ENCODE measurements at regions not wholly inside any gene's neighbourhood (a gene's known extent, or its start where the extent isn't known, plus 50 kb on each side); places are given as distances from the start of the nearest gene placed in this dataset.

GRCh38 chr15:29208836-29209235 lies 60.8 kb downstream of the NSMCE3 start:
- DNase-seq: no peak

- peak; percentile 74 to 76 for DNase-seq
Observed at GRCh38 chr15:29208352-29208751, 61.3 kb downstream of the NSMCE3 start.

- DNase-seq: no peak
Observed at GRCh38 chr15:29207758-29208108, 61.9 kb downstream of the NSMCE3 start.

- no peak for DNase-seq
Observed at GRCh38 chr15:29207027-29207757, 62.4 kb downstream of the NSMCE3 start.

GRCh38 chr15:29205186-29205585 lies 64.4 kb downstream of the NSMCE3 start:
- DNase-seq: no peak

GRCh38 chr15:29204369-29204755 lies 65.3 kb downstream of the NSMCE3 start:
- no peak for DNase-seq

- DNase-seq: no peak
Observed at GRCh38 chr15:29203718-29204368, 65.8 kb downstream of the NSMCE3 start.

GRCh38 chr15:29196722-29197121 lies 72.9 kb downstream of the NSMCE3 start:
- no peak for DNase-seq

- no peak for DNase-seq
Observed at GRCh38 chr15:29196290-29196689, 73.3 kb downstream of the NSMCE3 start.

GRCh38 chr15:29194866-29195265 lies 74.8 kb downstream of the NSMCE3 start:
- no peak for DNase-seq

GRCh38 chr15:29183071-29183831 lies 86.4 kb downstream of the NSMCE3 start:
- DNase-seq: no peak

GRCh38 chr15:29182590-29182989 lies 87.0 kb downstream of the NSMCE3 start:
- DNase-seq: no peak

- DNase-seq: no peak
Observed at GRCh38 chr15:29172742-29173725, 96.6 kb downstream of the NSMCE3 start.

- DNase-seq: peak; percentile 8 to 23
Observed at GRCh38 chr15:29170521-29170920, 99.1 kb downstream of the NSMCE3 start.

All from Kasumi-1 (cell line).